Pons (tissue), 1 donor: ENCODE measurements at regions not wholly inside any gene's neighbourhood (a gene's known extent, or its start where the extent isn't known, plus 50 kb on each side); places are given as distances from the start of the nearest gene placed in this dataset.

ENCODE experiments used
- DNase-seq: peaks from one replicate; pipeline ENCODE4 v3.0.0-alpha.2; 2016; ENCODE audit warnings: low spot score

GRCh38 chr10:62880162-62880561 lies 64.0 kb upstream of the EGR2 start:
- no peak for DNase-seq

DNA sequence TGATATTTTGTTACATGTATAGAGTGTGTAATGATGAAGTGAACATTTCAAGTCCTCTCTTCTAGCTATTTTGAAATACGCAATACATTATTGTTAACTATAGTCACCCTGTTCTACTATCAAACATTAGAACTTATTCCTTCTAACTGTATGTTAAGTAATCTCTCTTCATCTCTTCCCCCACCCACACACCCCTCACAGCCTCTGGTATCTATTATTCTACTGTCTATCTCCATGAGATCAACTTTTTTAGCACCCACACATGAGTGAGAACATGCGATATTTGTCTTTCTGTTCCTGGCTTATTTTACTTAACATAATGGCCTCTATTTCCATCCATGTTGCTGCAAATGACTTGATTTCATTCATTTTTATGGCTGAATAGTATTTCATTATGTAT lies 57.7 kb upstream of the EGR2 start:
- no peak for DNase-seq

DNA sequence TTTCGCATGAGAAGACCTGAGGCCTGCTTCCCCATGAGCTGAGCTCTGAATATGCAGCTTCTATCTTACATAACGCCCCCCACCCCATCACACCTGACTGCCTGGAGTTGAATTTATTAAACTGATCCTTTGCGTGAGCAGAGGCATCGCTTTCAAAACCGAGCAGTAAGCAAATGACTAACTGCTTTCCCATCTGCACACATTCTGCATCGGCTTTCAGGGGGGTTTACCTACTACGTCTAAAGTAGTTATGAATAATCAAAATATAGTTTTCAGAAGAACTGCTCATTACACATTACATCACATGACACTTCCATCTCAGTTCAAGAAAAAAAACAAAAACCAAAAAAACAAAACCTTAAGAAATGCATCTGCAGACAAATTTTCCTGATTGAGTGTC lies 54.7 kb upstream of the EGR2 start:
- DNase-seq: no peak

DNA sequence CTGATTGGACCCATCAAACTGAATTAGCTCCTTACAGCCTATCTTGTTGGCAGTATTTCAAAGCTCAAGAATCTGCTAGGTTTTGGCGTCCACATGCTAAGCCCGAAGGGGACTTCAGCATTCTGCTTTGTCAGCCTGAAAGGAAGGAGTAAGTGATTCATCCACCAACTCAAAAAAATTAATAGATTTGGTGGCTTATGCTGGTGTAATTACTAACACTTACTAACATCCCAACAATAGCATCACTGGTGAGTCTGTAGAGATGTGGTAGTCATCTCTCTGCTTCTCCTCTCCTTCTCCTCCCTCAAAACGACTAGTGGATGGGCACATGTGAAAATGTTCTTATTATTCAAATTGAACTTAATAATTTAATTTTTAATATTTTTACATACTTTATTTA lies 53.8 kb upstream of the EGR2 start:
- DNase-seq: no peak

DNA sequence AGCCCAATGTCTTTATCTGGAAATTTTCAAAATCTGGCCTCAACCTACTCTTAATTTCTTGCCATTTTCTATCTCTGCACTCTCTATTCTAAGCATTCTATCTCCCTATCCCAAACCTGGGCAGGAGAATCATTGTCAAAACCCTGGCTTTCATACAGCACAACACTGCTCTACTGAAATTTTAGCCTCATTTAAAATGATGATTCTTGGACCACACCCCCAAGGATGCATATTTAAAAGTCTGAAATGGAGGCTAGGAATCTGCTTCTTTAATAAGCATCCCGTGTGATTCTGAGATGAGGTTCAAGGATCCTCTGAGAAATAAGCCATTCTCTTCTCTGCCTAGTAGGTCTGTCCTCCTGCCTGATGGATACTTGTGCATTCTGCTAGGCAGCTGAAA lies 50.8 kb upstream of the EGR2 start:
- no peak for DNase-seq

DNA sequence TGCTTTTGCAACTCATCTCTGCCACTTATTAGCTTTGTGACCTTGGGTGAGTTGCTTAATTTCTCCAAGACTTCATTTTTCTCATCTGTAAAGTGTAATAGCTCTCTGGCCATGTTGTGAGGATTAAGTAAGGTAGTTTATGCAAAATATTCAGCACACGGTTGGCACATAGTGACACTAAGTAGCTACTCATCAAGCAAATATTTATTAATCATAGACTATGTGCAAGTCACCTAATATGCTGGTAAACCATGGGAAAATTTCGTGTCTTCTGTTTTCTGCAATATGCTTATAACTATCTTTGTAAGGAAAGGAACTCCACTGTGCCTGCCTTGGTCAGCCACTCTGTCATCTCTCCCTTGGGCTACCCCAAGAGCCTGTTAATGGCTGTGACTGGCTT lies 50.3 kb upstream of the EGR2 start:
- no peak for DNase-seq
